ENCODE measurements at regions not wholly inside any gene's neighbourhood (a gene's known extent, or its start where the extent isn't known, plus 50 kb on each side); places are given as distances from the start of the nearest gene placed in this dataset.
"Not testable (repeated sequence)": the region's sequence is repeated elsewhere in the genome, so short reads cannot be mapped to it uniquely, and the experiment has no call there.

- TF ChIP-seq YY1 (IDR thresholded peaks at IDR 0.05; ENCODE audit: insufficient read depth, insufficient read length); ZNF274 (IDR thresholded peaks at IDR 0.05; ENCODE audit: low read depth, low read length); SUZ12 (IDR thresholded peaks at IDR 0.05; ENCODE audit: extremely low read depth, insufficient read depth, insufficient read length): not testable (repeated sequence)
Measured at GRCh38 chr17:62196587-62196986, 131.5 kb upstream of the MED13 start.
